Testis (tissue), 2 donors: ENCODE measurements at regions not wholly inside any gene's neighbourhood (a gene's known extent, or its start where the extent isn't known, plus 50 kb on each side); places are given as distances from the start of the nearest gene placed in this dataset.

Experiments used
- DNase-seq: peaks from one replicate; pipeline ENCODE4 v3.0.0-alpha.2; 2019
- H3K27ac ChIP-seq, 2 donors: fragments of 200-600 bp; sonication (generic); one replicate each; pipeline ENCODE4 v1.5.1; 2019
- H3K27me3 ChIP-seq: fragments of 200-600 bp; sonication (generic); one replicate; pipeline ENCODE4 v1.5.1; 2019
- H3K36me3 ChIP-seq: fragments of 200-600 bp; sonication (generic); one replicate; pipeline ENCODE4 v1.5.1; 2017; ENCODE audit warnings: low read depth; ENCODE audit errors: missing control alignments
- H3K4me1 ChIP-seq: fragments of 200-600 bp; sonication (generic); one replicate; pipeline ENCODE4 v1.5.1; 2019
- H3K4me3 ChIP-seq, 2 donors: fragments of 200-600 bp; sonication (generic); one replicate each; pipeline ENCODE4 v1.5.1; 2017 to 2019
- H3K9me3 ChIP-seq: fragments of 200-600 bp; sonication (generic); one replicate; pipeline ENCODE4 v1.5.1; 2017
- CTCF ChIP-seq, 3 experiments: fragments of 450-650 bp in 2 of 3; fragments of 200-600 bp in 1 of 3; sonication (generic) in 1 of 3; IDR thresholded peaks; one replicate each; pipeline ENCODE4 v1.5.1; 2016 to 2019; ENCODE audit warnings: antibody characterized with exemption in 3 of 3, mild to moderate bottlenecking in 2 of 3, moderate library complexity in 1 of 3
- POLR2A ChIP-seq: fragments of 450-650 bp; IDR thresholded peaks from one replicate; pipeline ENCODE4 v1.6.1; 2017; ENCODE audit warnings: antibody characterized with exemption, mild to moderate bottlenecking, moderate library complexity
- WGBS, 2 donors: methylation state at CpG; one replicate each; pipeline ENCODE4 v1.1.5; 2018; 5-methylcytosine and 5-hydroxymethylcytosine counted together
- intact Hi-C: fragments of 100-400 bp; cut with DNase I; formaldehyde crosslinking; loops from one replicate; pipeline ENCODE4 v1.15.1; 2023; ENCODE audit warnings: low total_unique reads

- Histone ChIP-seq H3K27me3 (no peaks in the 10 kb centered on the region), H3K4me3 (no peak overlapping the region), H3K4me1 (no peaks in the 10 kb centered on the region), H3K9me3 (no peaks in the 10 kb centered on the region), H3K36me3 (no peaks in the 10 kb centered on the region), H3K27ac (no peak overlapping the region)
- intact Hi-C loops = no loop called here
- WGBS, 2 donors = 72 to 83% methylated on average over 7 of the region's 7 CpGs
- TF ChIP-seq CTCF (IDR thresholded peaks at IDR 0.05) = no peak
- no peak for DNase-seq
Observed at GRCh38 chr10:129411772-129412171, 55.3 kb upstream of the MGMT start.

GRCh38 chr10:129413024-129413423 lies 54.0 kb upstream of the MGMT start:
- no peak for DNase-seq
- intact Hi-C loops = no loop called here
- 71 to 77% methylated on average over 6 of the region's 6 CpGs for WGBS, 2 donors
- Histone ChIP-seq H3K36me3 (no peaks in the 10 kb centered on the region), H3K4me1 (no peaks in the 10 kb centered on the region), H3K27ac (no peak overlapping the region), H3K4me3 (no peak overlapping the region), H3K27me3 (no peaks in the 10 kb centered on the region), H3K9me3 (no peaks in the 10 kb centered on the region)
- TF ChIP-seq CTCF (IDR thresholded peaks at IDR 0.05) (no peak), POLR2A (no peak)

GRCh38 chr10:129415215-129416140 lies 51.6 kb upstream of the MGMT start:
- Histone ChIP-seq H3K9me3 (no peaks in the 10 kb centered on the region), H3K4me1 (no peaks in the 10 kb centered on the region), H3K27me3 (no peaks in the 10 kb centered on the region), H3K36me3 (no peaks in the 10 kb centered on the region), H3K27ac (no peak overlapping the region), H3K4me3 (no peak overlapping the region)
- TF ChIP-seq CTCF (IDR thresholded peaks at IDR 0.05) (no peak), POLR2A (no peak)
- 81 to 84% methylated on average over 31 of the region's 31 CpGs for WGBS, 2 donors
- intact Hi-C loops = no loop called here
- DNase-seq = no peak

GRCh38 chr10:129416155-129416554 lies 50.9 kb upstream of the MGMT start:
- Histone ChIP-seq H3K27me3 (no peaks in the 10 kb centered on the region), H3K9me3 (no peaks in the 10 kb centered on the region), H3K36me3 (no peaks in the 10 kb centered on the region), H3K4me3 (no peak overlapping the region), H3K4me1 (no peaks in the 10 kb centered on the region), H3K27ac (no peak overlapping the region)
- intact Hi-C loops = no loop called here
- WGBS, 2 donors = 79 to 85% methylated on average over 8 of the region's 8 CpGs
- DNase-seq = no peak
- TF ChIP-seq POLR2A = no peak
- TF ChIP-seq CTCF (IDR thresholded peaks at IDR 0.05) = no peak
